ENCODE measurements at regions not wholly inside any gene's neighbourhood (a gene's known extent, or its start where the extent isn't known, plus 50 kb on each side); places are given as distances from the start of the nearest gene placed in this dataset.

DNA sequence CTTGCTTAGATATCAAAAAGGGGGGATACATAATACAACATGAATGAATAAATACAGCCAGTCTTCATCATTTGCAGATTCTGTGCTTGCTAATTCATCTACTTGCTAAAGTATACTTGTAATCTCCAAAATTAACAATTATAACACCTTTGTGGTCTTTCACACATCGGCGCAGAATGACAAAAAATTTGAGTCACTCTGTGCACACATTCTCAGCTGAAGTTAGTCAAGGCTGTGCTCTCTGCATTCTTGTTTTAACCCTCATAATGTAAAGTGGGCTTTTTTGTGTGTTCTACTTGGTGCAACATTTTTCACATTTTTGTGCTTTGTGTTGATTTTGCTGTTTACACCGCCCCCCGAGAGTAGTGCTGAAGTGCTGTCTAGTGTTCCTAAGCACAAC lies 65.8 kb upstream of the GPRIN3 start:
- TF ChIP-seq TAF1 (IDR thresholded peaks at IDR 0.05; ENCODE audit: low read depth, low read length): no peak
- no peak for TF ChIP-seq POLR2A (IDR thresholded peaks at IDR 0.05; ENCODE audit: low read depth, low read length)
- no peak for TF ChIP-seq POLR2AphosphoS5 (IDR thresholded peaks at IDR 0.05; ENCODE audit: low read depth, low read length)

Measured in GM12891 (cell line).